A549 (cell line): ENCODE measurements at regions not wholly inside any gene's neighbourhood (a gene's known extent, or its start where the extent isn't known, plus 50 kb on each side); places are given as distances from the start of the nearest gene placed in this dataset.
A peak's percentile ranks its signal among the peaks of the same experiment; 100 is the strongest.

Source experiments
- ATAC-seq, 2 experiments: fragments of 200-7000 bp in 1 of 2; fragments of >200 bp in 1 of 2; cut with Nextera tagmentation in 1 of 2; cut with Tn5 transposase in 1 of 2; 3 replicates each; pipeline versions ENCODE4 v1.8.0 to v1.9.1; 2018 to 2020; ENCODE audit warnings: mild to moderate bottlenecking in 1 of 2, moderate library complexity in 1 of 2
- CTCF ChIA-PET: fragments of 300-600 bp; sonication (Branson Sonifier 250); formaldehyde crosslinking; extraction: SDS; loops from one replicate; lab custom pipeline; 2021; ENCODE audit warnings: antibody characterized with exemption, inconsistent platforms; lab: Yijun Ruan, JAX
- POLR2A ChIA-PET: fragments of 350-600 bp; formaldehyde crosslinking; extraction: SDS; loops from one replicate; lab custom pipeline; 2021; ENCODE audit warnings: antibody characterized with exemption, inconsistent platforms; lab: Yijun Ruan, JAX
- DNase-seq, 2 experiments: peaks; one replicate each; pipeline versions ENCODE4 v3.0.0 to v3.0.0-alpha.2; 2011 to 2016; ENCODE audit warnings: low read depth in 1 of 2, low spot score in 1 of 2
- FAIRE-seq: peaks from 2 replicates; lab custom pipeline; 2011; peaks lifted over from hg19 to GRCh38; lab: Jason Lieb, UNC
- H3K27ac ChIP-seq, 2 experiments: fragments of >200 bp; sonication (Bioruptor Twin); formaldehyde crosslinking; 3 replicates each; pipeline ENCODE4 v1.5.1; 2016 to 2017
- H3K4me1 ChIP-seq: fragments of >200 bp; sonication (Bioruptor Twin); formaldehyde crosslinking; 3 replicates; pipeline ENCODE4 v1.6.1; 2016
- H3K4me2 ChIP-seq: fragments of >200 bp; sonication (Bioruptor Twin); formaldehyde crosslinking; 3 replicates; pipeline ENCODE4 v1.6.1; 2016
- H3K4me3 ChIP-seq: fragments of >200 bp; sonication (Bioruptor Twin); formaldehyde crosslinking; 3 replicates; pipeline ENCODE4 v1.5.1; 2016
- H3K9me3 ChIP-seq: fragments of >200 bp; sonication (Bioruptor Twin); formaldehyde crosslinking; 3 replicates; pipeline ENCODE4 v1.6.1; 2016
- BCL3 ChIP-seq: fragments of >200 bp; sonication (Bioruptor Twin); formaldehyde crosslinking; IDR thresholded peaks from 3 replicates; pipeline ENCODE4 v1.6.1; 2016
- BHLHE40 ChIP-seq: IDR thresholded peaks from 2 replicates; pipeline ENCODE4 v1.6.1; 2012; ENCODE audit warnings: low read depth, low read length, inconsistent platforms
- CBX2 ChIP-seq: fragments of 200-600 bp; sonication (generic); IDR thresholded peaks from 2 replicates; pipeline ENCODE4 v1.6.1; 2016; ENCODE audit warnings: low read depth, mild to moderate bottlenecking, borderline replicate concordance
- CBX8 ChIP-seq: fragments of 200-600 bp; sonication (generic); IDR thresholded peaks from 2 replicates; pipeline ENCODE4 v1.6.1; 2016
- CEBPB ChIP-seq, 2 experiments: fragments of >200 bp in 1 of 2; sonication (Bioruptor Twin) in 1 of 2; formaldehyde crosslinking in 1 of 2; IDR thresholded peaks; 2 replicates each; pipeline ENCODE4 v1.6.1; 2012 to 2016
- CHD2 ChIP-seq: fragments of 150-350 bp; IDR thresholded peaks from 2 replicates; pipeline ENCODE4 v1.6.1; 2014; ENCODE audit warnings: low read length; ENCODE audit not compliant: partially characterized antibody
- CHD4 ChIP-seq: fragments of 200-600 bp; sonication (generic); IDR thresholded peaks from 2 replicates; pipeline ENCODE4 v1.6.1; 2016; ENCODE audit warnings: antibody characterized with exemption, mild to moderate bottlenecking, borderline replicate concordance
- CTCF ChIP-seq: fragments of >200 bp; sonication (Bioruptor Twin); formaldehyde crosslinking; IDR thresholded peaks from 3 replicates; pipeline ENCODE4 v1.5.1; 2016
- EP300 ChIP-seq, 2 experiments: fragments of >200 bp; sonication (Bioruptor Twin); formaldehyde crosslinking; IDR thresholded peaks; 2 replicates in 1 of 2; 3 replicates in 1 of 2; pipeline ENCODE4 v1.6.1; 2016 to 2017
- ESRRA ChIP-seq: fragments of 150-350 bp; IDR thresholded peaks from 2 replicates; pipeline ENCODE4 v1.6.1; 2014; ENCODE audit warnings: mild to moderate bottlenecking, low read length, borderline replicate concordance
- FOSL2 ChIP-seq, 2 experiments: fragments of 450-650 bp in 1 of 2; fragments of >200 bp in 1 of 2; sonication (Bioruptor Twin) in 1 of 2; formaldehyde crosslinking; IDR thresholded peaks; 2 replicates each; pipeline versions ENCODE4 v1.5.0 to v1.6.1; 2016 to 2020; ENCODE audit warnings: mild to moderate bottlenecking in 1 of 2, moderate library complexity in 1 of 2
- HEYL ChIP-seq: fragments of 250-450 bp; sonication (Bioruptor Pico); IDR thresholded peaks from 2 replicates; pipeline ENCODE4 v1.8.0; 2021; ENCODE audit warnings: mild to moderate bottlenecking, moderate library complexity
- HOXB13 ChIP-seq: fragments of 250-450 bp; sonication (Bioruptor Pico); IDR thresholded peaks from 2 replicates; pipeline ENCODE4 v1.5.0; 2020; ENCODE audit warnings: low read depth, mild to moderate bottlenecking, moderate library complexity
- JUNB ChIP-seq: fragments of >200 bp; sonication (Bioruptor Twin); formaldehyde crosslinking; IDR thresholded peaks from 2 replicates; pipeline ENCODE4 v1.6.1; 2016
- KDM1A ChIP-seq: fragments of 200-600 bp; sonication (generic); IDR thresholded peaks from 2 replicates; pipeline ENCODE4 v1.6.1; 2016; ENCODE audit warnings: low read depth, mild to moderate bottlenecking
- MAZ ChIP-seq: fragments of 150-350 bp; IDR thresholded peaks from 2 replicates; pipeline ENCODE4 v1.6.1; 2014; ENCODE audit warnings: antibody characterized with exemption, low read depth, low read length, borderline replicate concordance
- MYC ChIP-seq: IDR thresholded peaks from 2 replicates; pipeline ENCODE4 v1.6.1; 2012; ENCODE audit warnings: mild to moderate bottlenecking, inconsistent platforms, low read length, improper control_type of control experiment, borderline replicate concordance
- NFE2L2 ChIP-seq: fragments of 150-350 bp; conservative IDR thresholded peaks from 2 replicates; pipeline ENCODE4 v1.6.1; 2014; ENCODE audit warnings: low read length
- NPAS2 ChIP-seq: fragments of 250-450 bp; sonication (Bioruptor Pico); IDR thresholded peaks from 2 replicates; pipeline ENCODE4 v1.8.0; 2022; ENCODE audit warnings: mild to moderate bottlenecking, moderate library complexity, borderline replicate concordance
- PHF8 ChIP-seq: fragments of 200-600 bp; sonication (generic); IDR thresholded peaks from 2 replicates; pipeline ENCODE4 v1.6.1; 2016; ENCODE audit warnings: low read depth, mild to moderate bottlenecking, antibody characterized with exemption, moderate library complexity, borderline replicate concordance
- POLR2A ChIP-seq: IDR thresholded peaks from 2 replicates; pipeline ENCODE4 v1.6.1; 2012; ENCODE audit warnings: mild to moderate bottlenecking, low read length
- RAD21 ChIP-seq, 2 experiments: fragments of >200 bp in 1 of 2; sonication (Bioruptor Twin) in 1 of 2; formaldehyde crosslinking in 1 of 2; IDR thresholded peaks in 1 of 2; conservative IDR thresholded peaks in 1 of 2; 2 replicates in 1 of 2; 3 replicates in 1 of 2; pipeline ENCODE4 v1.6.1; 2012 to 2018; ENCODE audit warnings: inconsistent platforms in 1 of 2
- RFX5 ChIP-seq: fragments of 450-650 bp; IDR thresholded peaks from 2 replicates; pipeline ENCODE4 v1.7.1; 2014; ENCODE audit warnings: antibody characterized with exemption, mild to moderate bottlenecking, moderate library complexity
- RNF2 ChIP-seq: fragments of 200-600 bp; sonication (generic); IDR thresholded peaks from 2 replicates; pipeline ENCODE4 v1.6.1; 2016; ENCODE audit warnings: low read depth, mild to moderate bottlenecking, antibody characterized with exemption, moderate library complexity, borderline replicate concordance
- SMC3 ChIP-seq: fragments of >200 bp; sonication (Bioruptor Twin); formaldehyde crosslinking; IDR thresholded peaks from 3 replicates; pipeline ENCODE4 v1.6.1; 2018; ENCODE audit warnings: inconsistent platforms
- ZFP36 ChIP-seq: fragments of 450-650 bp; IDR thresholded peaks from 2 replicates; pipeline ENCODE4 v1.6.1; 2014; ENCODE audit warnings: borderline replicate concordance; ENCODE audit not compliant: partially characterized antibody
- ZNF302 ChIP-seq: fragments of 250-450 bp; sonication (Bioruptor Pico); IDR thresholded peaks from 2 replicates; pipeline ENCODE4 v1.9.0; 2021; ENCODE audit warnings: inconsistent platforms, mild to moderate bottlenecking, moderate library complexity
- WGBS: methylation state at CpG from one replicate; pipeline ENCODE4 v1.1.6; 2017; ENCODE audit errors: missing lambda C conversion rate; 5-methylcytosine and 5-hydroxymethylcytosine counted together
- TF ChIP-seq, protein P1 (sequence below): IDR thresholded peaks from 2 replicates; pipeline ENCODE4 v1.6.1; 2012; ENCODE audit warnings: low read depth, borderline replicate concordance
- TF ChIP-seq, protein P2 (sequence below): IDR thresholded peaks from 2 replicates; pipeline ENCODE4 v1.6.1; 2012

GRCh38 chr9:129549684-129550083 is 71.2 kb downstream of the C9orf50 start (continued):
- TF ChIP-seq PHF8 (no peak), MYC (no peak), CBX2 (no peak), NFE2L2 (no peak), ZFP36 (peak; percentile 96), BHLHE40 (no peak), BCL3 (0 out of 3 replicates have a peak, but pooled peaks have one; percentile 30), ZNF302 (CRISPR knock-in tag) (no peak), CEBPB (IDR thresholded peaks at IDR 0.05) (no peak), NPAS2 (no peak), POLR2A (peak; percentile 40; the same call in 1 of the 2 replicates), RAD21 (conservative IDR thresholded peaks at IDR 0.05 in 1 of 2, IDR thresholded peaks at IDR 0.05 in 1 of 2) (no peak), CBX8 (no peak), KDM1A (no peak), FOSL2 (IDR thresholded peaks at IDR 0.05) (no peak), FOSL2 (CRISPR knock-in tag; IDR thresholded peaks at IDR 0.05) (no peak), CHD4 (no peak)
- TF ChIP-seq, protein P1, sequence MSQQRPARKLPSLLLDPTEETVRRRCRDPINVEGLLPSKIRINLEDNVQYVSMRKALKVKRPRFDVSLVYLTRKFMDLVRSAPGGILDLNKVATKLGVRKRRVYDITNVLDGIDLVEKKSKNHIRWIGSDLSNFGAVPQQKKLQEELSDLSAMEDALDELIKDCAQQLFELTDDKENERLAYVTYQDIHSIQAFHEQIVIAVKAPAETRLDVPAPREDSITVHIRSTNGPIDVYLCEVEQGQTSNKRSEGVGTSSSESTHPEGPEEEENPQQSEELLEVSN, result no peak

- Histone ChIP-seq H3K4me3 (peak overlapping the region; percentile 60), H3K9me3 (no peaks in the 10 kb centered on the region), H3K4me2 (peak overlapping the region; percentile 99), H3K4me1 (peaks cover 52% of the 10 kb centered on the region), H3K27ac (peak overlapping the region; percentile 98)
- WGBS, result 72% methylated on average over 7 of the region's 7 CpGs
- POLR2A ChIA-PET, result interaction anchor here (1.1 to 2.3 kb wide), 5 partner anchors 12 to 53 kb away, joined by 3 to 23 read pairs (median 6); no protein-coding TSS in a partner anchor
- FAIRE-seq (no peak), ATAC-seq (peak; percentile 7 to 15; a peak in 2 of 6 replicates), DNase-seq (peak in 1 of 2 experiments; percentile 49)
- no peak for TF ChIP-seq ZFP36
- peak in 1 of 2 experiments; percentile 24; a peak in 1 of 5 replicates for TF ChIP-seq RAD21 (conservative IDR thresholded peaks at IDR 0.05 in 1 of 2, IDR thresholded peaks at IDR 0.05 in 1 of 2)
- CTCF ChIA-PET, result interaction anchor here (0.9 to 1.9 kb wide), 7 partner anchors 8 to 410 kb away, joined by 3 to 6 read pairs (median 4); no protein-coding TSS in a partner anchor
Measured at GRCh38 chr9:129549139-129549538, 71.8 kb downstream of the C9orf50 start.

DNA sequence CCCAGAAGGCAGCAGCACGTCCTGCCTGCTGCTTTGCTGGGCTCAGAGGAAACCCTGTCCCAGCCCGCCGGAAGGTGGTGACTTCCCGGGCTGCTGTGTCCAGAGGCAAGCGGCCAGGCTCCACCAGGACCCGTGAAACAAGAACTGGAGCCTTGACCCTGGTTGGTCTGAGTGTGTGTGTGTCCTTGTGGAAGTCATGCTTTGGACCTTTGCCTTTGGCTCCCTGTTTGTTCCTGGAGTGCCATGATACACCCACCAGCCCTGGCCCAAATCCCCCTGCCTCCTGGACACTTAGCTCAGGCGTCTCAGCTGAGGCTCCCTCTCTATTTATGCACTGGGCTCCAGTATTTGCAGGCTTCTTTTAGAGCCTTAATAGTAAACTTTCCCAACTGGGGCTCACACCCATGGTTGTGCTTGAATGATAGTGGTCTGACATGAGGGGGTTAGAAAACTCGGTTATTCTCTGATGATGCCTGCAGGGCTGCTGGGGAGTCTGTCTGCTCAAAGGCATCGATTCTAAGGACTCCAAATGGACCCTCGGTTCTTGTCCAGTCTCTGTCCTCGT is 72.2 kb downstream of the C9orf50 start:
- POLR2A ChIA-PET, result interaction anchor here (1.1 to 2.3 kb wide), 4 partner anchors 12 to 52 kb away, joined by 3 to 23 read pairs (median 8); no protein-coding TSS in a partner anchor
- DNase-seq (no peak), ATAC-seq (no peak; a peak in 1 of 6 replicates), FAIRE-seq (no peak)
- H3K4me3 ChIP-seq, result no peak overlapping the region
- CTCF ChIA-PET, result interaction anchor here (0.9 to 1.9 kb wide), 7 partner anchors 9 to 409 kb away, joined by 3 to 6 read pairs (median 4); no protein-coding TSS in a partner anchor
- H3K9me3 ChIP-seq, result no peaks in the 10 kb centered on the region
- peak overlapping the region; percentile 98 for H3K27ac ChIP-seq
- peaks cover 53% of the 10 kb centered on the region for H3K4me1 ChIP-seq
- WGBS, result 85% methylated on average over 7 of the region's 11 CpGs
- peak overlapping the region; percentile 99 for H3K4me2 ChIP-seq
- no peak for TF ChIP-seq HEYL
- TF ChIP-seq ESRRA, result no peak
- TF ChIP-seq CTCF, result no peak
- no peak for TF ChIP-seq RNF2
- no peak for TF ChIP-seq JUNB
- no peak for TF ChIP-seq RAD21 (conservative IDR thresholded peaks at IDR 0.05 in 1 of 2, IDR thresholded peaks at IDR 0.05 in 1 of 2)
- TF ChIP-seq SMC3, result no peak
- TF ChIP-seq NPAS2, result no peak
- no peak for TF ChIP-seq HOXB13 (CRISPR knock-in tag)
- TF ChIP-seq ZNF302 (CRISPR knock-in tag), result no peak
- no peak for TF ChIP-seq EP300 (IDR thresholded peaks at IDR 0.05)
- no peak for TF ChIP-seq MAZ
- no peak for TF ChIP-seq BCL3
- TF ChIP-seq, protein P2, sequence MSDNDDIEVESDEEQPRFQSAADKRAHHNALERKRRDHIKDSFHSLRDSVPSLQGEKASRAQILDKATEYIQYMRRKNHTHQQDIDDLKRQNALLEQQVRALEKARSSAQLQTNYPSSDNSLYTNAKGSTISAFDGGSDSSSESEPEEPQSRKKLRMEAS, result no peak
- TF ChIP-seq NFE2L2, result no peak
- TF ChIP-seq CHD2, result no peak
- TF ChIP-seq RFX5, result no peak
